GM12878 (cell line): ENCODE measurements at regions not wholly inside any gene's neighbourhood (a gene's known extent, or its start where the extent isn't known, plus 50 kb on each side); places are given as distances from the start of the nearest gene placed in this dataset.

Experiments
- ATAC-seq: fragments of 200-7000 bp; cut with Tn5 transposase; 3 replicates; pipeline ENCODE4 v1.9.1; 2020; ENCODE audit warnings: mild to moderate bottlenecking, moderate library complexity
- BruUV-seq: library from RNA; stranded (reverse); fragments of 400-500 nt; replicated peaks from 2 replicates; lab custom pipeline; 2021; lab: Mats Ljungman, UMichigan
- CTCF ChIA-PET: fragments of 300-600 bp; sonication (Branson Sonifier 250); formaldehyde crosslinking; extraction: SDS; loops from one replicate; lab custom pipeline; 2021; ENCODE audit warnings: inconsistent platforms; lab: Yijun Ruan, JAX
- POLR2A ChIA-PET: fragments of 350-600 bp; formaldehyde crosslinking; extraction: SDS; loops from one replicate; lab custom pipeline; 2021; ENCODE audit warnings: inconsistent platforms; lab: Charles Lee
- RAD21 ChIA-PET: fragments of 300-600 bp; sonication (Branson Sonifier 250); formaldehyde crosslinking; loops from one replicate; lab custom pipeline; 2023; ENCODE audit warnings: antibody characterized with exemption; ENCODE audit not compliant: unreplicated experiment; lab: Charles Lee
- SMC1A ChIA-PET: fragments of 300-600 bp; sonication (Branson Sonifier 250); formaldehyde crosslinking; loops from one replicate; lab custom pipeline; 2023; ENCODE audit not compliant: unreplicated experiment, uncharacterized antibody; lab: Charles Lee
- DNase-seq: peaks from one replicate; pipeline ENCODE4 v3.0.0-alpha.2; 2011; ENCODE audit warnings: low read depth, low spot score
- FAIRE-seq: peaks from 3 replicates; lab custom pipeline; 2011; peaks lifted over from hg19 to GRCh38; lab: Jason Lieb, UNC
- H2AFZ ChIP-seq: 2 replicates; pipeline ENCODE4 v1.6.0; 2011; ENCODE audit warnings: low read depth, low read length, control low read depth; ENCODE audit not compliant: control insufficient read depth
- H3K27ac ChIP-seq: 2 replicates; pipeline ENCODE4 v1.5.1; 2011; ENCODE audit warnings: control low read depth; ENCODE audit not compliant: control insufficient read depth, insufficient read depth
- H3K27me3 ChIP-seq, 2 experiments: replicated peaks in 1 of 2; 2 replicates each; pipeline versions ENCODE4 v1.6.0 to v1.6.1; 2011; ENCODE audit warnings: low read length in 1 of 2; ENCODE audit not compliant: control insufficient read depth in 2 of 2, insufficient read depth in 2 of 2
- H3K36me3 ChIP-seq, 2 experiments: 2 replicates each; pipeline ENCODE4 v1.5.1; 2011; ENCODE audit warnings: low read length in 1 of 2; ENCODE audit not compliant: control insufficient read depth in 2 of 2, insufficient read depth in 2 of 2
- H3K4me1 ChIP-seq: 2 replicates; pipeline ENCODE4 v1.6.1; 2011; ENCODE audit warnings: mild to moderate bottlenecking, low read length, moderate library complexity, mixed read lengths; ENCODE audit not compliant: control insufficient read depth, insufficient read depth
- H3K4me2 ChIP-seq: 2 replicates; pipeline ENCODE4 v1.6.0; 2011; ENCODE audit warnings: control low read depth; ENCODE audit not compliant: control insufficient read depth, insufficient read depth
- H3K4me3 ChIP-seq: fragments of 200-600 bp; sonication (generic); 2 replicates; pipeline ENCODE4 v1.5.1; 2016
- H3K79me2 ChIP-seq: 2 replicates; pipeline ENCODE4 v1.6.0; 2011; ENCODE audit warnings: low read length; ENCODE audit not compliant: control insufficient read depth, insufficient read depth
- H3K9ac ChIP-seq: 2 replicates; pipeline ENCODE4 v1.8.0; 2011; ENCODE audit warnings: low read length, control low read depth, mixed read lengths; ENCODE audit not compliant: control insufficient read depth, insufficient read depth
- H3K9me3 ChIP-seq: replicated peaks from 3 replicates; pipeline ENCODE4 v1.5.1; 2011; ENCODE audit warnings: mild to moderate bottlenecking, low read length; ENCODE audit not compliant: control insufficient read depth, insufficient read depth
- H4K20me1 ChIP-seq: 2 replicates; pipeline ENCODE4 v1.6.0; 2011; ENCODE audit not compliant: control insufficient read depth, insufficient read depth
- E4F1 ChIP-seq: fragments of 450-650 bp; IDR thresholded peaks from 2 replicates; pipeline ENCODE4 v1.6.1; 2018; ENCODE audit warnings: borderline replicate concordance, mild to moderate bottlenecking; ENCODE audit not compliant: partially characterized antibody
- HDGF ChIP-seq: fragments of 450-650 bp; IDR thresholded peaks from 2 replicates; pipeline ENCODE4 v1.6.1; 2016; ENCODE audit warnings: antibody characterized with exemption
- IRF3 ChIP-seq: fragments of 450-650 bp; IDR thresholded peaks from 2 replicates; pipeline ENCODE4 v1.6.1; 2014; ENCODE audit warnings: mild to moderate bottlenecking
- IRF4 ChIP-seq: IDR thresholded peaks from 2 replicates; pipeline ENCODE4 v1.6.1; 2011; ENCODE audit warnings: low read depth, low read length
- MEF2A ChIP-seq: IDR thresholded peaks from 2 replicates; pipeline ENCODE4 v1.6.1; 2011; ENCODE audit warnings: low read depth, mild to moderate bottlenecking, low read length, moderate library complexity; ENCODE audit not compliant: insufficient read depth
- MXI1 ChIP-seq: fragments of 150-350 bp; IDR thresholded peaks from 2 replicates; pipeline ENCODE4 v1.6.1; 2011; ENCODE audit warnings: low read depth, mild to moderate bottlenecking, inconsistent platforms, low read length, improper control_type of control experiment
- MYC ChIP-seq: IDR thresholded peaks from 2 replicates; pipeline ENCODE4 v1.6.1; 2011; ENCODE audit warnings: mild to moderate bottlenecking, low read length, moderate library complexity, inconsistent platforms; ENCODE audit not compliant: insufficient read depth, insufficient replicate concordance, insufficient read length, severe bottlenecking
- NKRF ChIP-seq: fragments of 450-650 bp; conservative IDR thresholded peaks from 2 replicates; pipeline ENCODE4 v1.6.1; 2017; ENCODE audit warnings: mild to moderate bottlenecking, moderate library complexity
- NR2C1 ChIP-seq: fragments of 450-650 bp; IDR thresholded peaks from 2 replicates; pipeline ENCODE4 v1.6.1; 2017; ENCODE audit warnings: antibody characterized with exemption, mild to moderate bottlenecking, moderate library complexity
- PAX5 ChIP-seq: IDR thresholded peaks from 2 replicates; pipeline ENCODE4 v1.6.1; 2011; ENCODE audit warnings: low read depth, low read length, borderline replicate concordance
- PRDM15 ChIP-seq: fragments of 450-650 bp; formaldehyde crosslinking; IDR thresholded peaks from 2 replicates; pipeline ENCODE4 v1.4.0; 2020; ENCODE audit warnings: mild to moderate bottlenecking, moderate library complexity
- STAT3 ChIP-seq: IDR thresholded peaks from 2 replicates; pipeline ENCODE4 v1.6.1; 2011; ENCODE audit warnings: low read depth, low read length, improper control_type of control experiment
- TCF7 ChIP-seq: IDR thresholded peaks from 2 replicates; pipeline ENCODE4 v1.6.1; 2014; ENCODE audit warnings: antibody characterized with exemption, borderline replicate concordance
- YBX1 ChIP-seq: fragments of 450-650 bp; IDR thresholded peaks from 2 replicates; pipeline ENCODE4 v1.6.1; 2016; ENCODE audit warnings: antibody characterized with exemption
- ZNF384 ChIP-seq: IDR thresholded peaks from 2 replicates; pipeline ENCODE4 v1.6.1; 2012; ENCODE audit warnings: low read depth, mild to moderate bottlenecking, low read length, improper control_type of control experiment, borderline replicate concordance
- WGBS: methylation state at CpG from one replicate; pipeline ENCODE4 v1.1.6; 2016; ENCODE audit warnings: low lambda C conversion rate; ENCODE audit not compliant: insufficient replicate concordance, insufficient coverage; ENCODE audit errors: missing lambda C conversion rate; 5-methylcytosine and 5-hydroxymethylcytosine counted together
- in situ Hi-C: fragments of 300-500 bp; cut with MboI; formaldehyde crosslinking; loops from 9 replicates; pipeline ENCODE4 v1.14.3; 2018; ENCODE audit warnings: mixed read lengths
- intact Hi-C: fragments of 100-400 bp; cut with micrococcal nuclease; formaldehyde crosslinking; loops from one replicate; pipeline ENCODE4 v1.14.2; 2022; ENCODE audit not compliant: unreplicated experiment

- TF ChIP-seq IRF3 = no peak
- no peak for TF ChIP-seq E4F1
Observed at GRCh38 chr10:84990713-84991112, 662.3 kb downstream of the CCSER2 start (continued).

DNA sequence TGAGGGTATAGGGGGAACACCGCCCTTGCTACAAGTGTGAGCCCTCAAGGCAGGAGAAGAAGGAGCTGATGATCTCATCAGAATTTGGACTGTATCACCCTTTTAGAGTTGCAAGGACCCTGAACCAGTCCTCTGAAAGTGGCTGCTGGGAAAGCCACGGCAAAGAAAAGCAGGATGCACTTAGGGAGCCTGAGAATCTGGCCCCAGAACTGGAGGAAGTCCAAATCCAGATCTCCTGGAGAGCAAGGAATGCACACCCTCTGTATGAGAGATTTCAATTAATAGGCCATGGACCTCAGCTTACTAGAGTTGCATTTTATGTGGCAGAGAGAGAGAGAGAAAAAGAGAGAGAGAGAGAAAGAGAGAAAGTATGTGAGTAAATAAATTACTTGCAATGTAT lies 662.9 kb downstream of the CCSER2 start:
- no peaks in the 10 kb centered on the region for H3K9me3 ChIP-seq
- FAIRE-seq = no peak
- in situ Hi-C loops = no loop called here
- H3K79me2 ChIP-seq = no peaks in the 10 kb centered on the region
- ChIA-PET SMC1A (no interaction called here), CTCF (interaction anchor here (0.6 kb wide), 2 partner anchors 72 to 1341 kb away, joined by 3 read pairs; no protein-coding TSS in a partner anchor), POLR2A (no interaction called here), RAD21 (no interaction called here)
- no peak overlapping the region for H3K9ac ChIP-seq
- H3K4me2 ChIP-seq = no peak overlapping the region
- H3K4me3 ChIP-seq = no peak overlapping the region
- DNase-seq = no peak
- H3K36me3 ChIP-seq = no peaks in the 10 kb centered on the region
- H3K27me3 ChIP-seq = no peaks in the 10 kb centered on the region
- intact Hi-C loops = no loop called here
- WGBS = 0% methylated on average over 2 of the region's 2 CpGs
- BruUV-seq = no TSS peak
- no peaks in the 10 kb centered on the region for H4K20me1 ChIP-seq
- no peaks in the 10 kb centered on the region for H3K4me1 ChIP-seq
- H3K27ac ChIP-seq = no peak overlapping the region
- ATAC-seq = no peak
- no peak overlapping the region for H2AFZ ChIP-seq
- TF ChIP-seq PAX5 (no peak), NR2C1 (no peak), STAT3 (no peak), MYC (no peak), ZNF384 (no peak), TCF7 (no peak), YBX1 (no peak), PRDM15 (CRISPR knock-in tag) (no peak), HDGF (no peak), NKRF (no peak), MXI1 (no peak), MEF2A (no peak), IRF4 (no peak)
